B cell (primary cell): ENCODE measurements at regions not wholly inside any gene's neighbourhood (a gene's known extent, or its start where the extent isn't known, plus 50 kb on each side); places are given as distances from the start of the nearest gene placed in this dataset.

Source experiments
- EZH2 ChIP-seq: IDR thresholded peaks from 2 replicates; pipeline ENCODE4 v1.6.1; 2012; ENCODE audit warnings: borderline replicate concordance, low read depth, mild to moderate bottlenecking, moderate library complexity, low read length; ENCODE audit not compliant: insufficient read depth, poor library complexity, severe bottlenecking
- TF ChIP-seq, protein P1 (sequence below): fragments of 200-600 bp; IDR thresholded peaks from one replicate; pipeline ENCODE4 v1.8.0; 2022; ENCODE audit warnings: antibody characterized with exemption, mild to moderate bottlenecking

- TF ChIP-seq, protein P1, sequence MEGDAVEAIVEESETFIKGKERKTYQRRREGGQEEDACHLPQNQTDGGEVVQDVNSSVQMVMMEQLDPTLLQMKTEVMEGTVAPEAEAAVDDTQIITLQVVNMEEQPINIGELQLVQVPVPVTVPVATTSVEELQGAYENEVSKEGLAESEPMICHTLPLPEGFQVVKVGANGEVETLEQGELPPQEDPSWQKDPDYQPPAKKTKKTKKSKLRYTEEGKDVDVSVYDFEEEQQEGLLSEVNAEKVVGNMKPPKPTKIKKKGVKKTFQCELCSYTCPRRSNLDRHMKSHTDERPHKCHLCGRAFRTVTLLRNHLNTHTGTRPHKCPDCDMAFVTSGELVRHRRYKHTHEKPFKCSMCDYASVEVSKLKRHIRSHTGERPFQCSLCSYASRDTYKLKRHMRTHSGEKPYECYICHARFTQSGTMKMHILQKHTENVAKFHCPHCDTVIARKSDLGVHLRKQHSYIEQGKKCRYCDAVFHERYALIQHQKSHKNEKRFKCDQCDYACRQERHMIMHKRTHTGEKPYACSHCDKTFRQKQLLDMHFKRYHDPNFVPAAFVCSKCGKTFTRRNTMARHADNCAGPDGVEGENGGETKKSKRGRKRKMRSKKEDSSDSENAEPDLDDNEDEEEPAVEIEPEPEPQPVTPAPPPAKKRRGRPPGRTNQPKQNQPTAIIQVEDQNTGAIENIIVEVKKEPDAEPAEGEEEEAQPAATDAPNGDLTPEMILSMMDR: no peak
- TF ChIP-seq EZH2: no peak
Measured at GRCh38 chr7:67738958-67739357, 742.3 kb downstream of the TYW1 start.
